Fibroblast of the aortic adventitia (primary cell): ENCODE measurements at regions not wholly inside any gene's neighbourhood (a gene's known extent, or its start where the extent isn't known, plus 50 kb on each side); places are given as distances from the start of the nearest gene placed in this dataset.

ENCODE experiments used
- DNase-seq: peaks from one replicate; pipeline ENCODE4 v3.0.0-alpha.2; 2010; ENCODE audit warnings: low read depth
- H3K4me3 ChIP-seq: 2 replicates; pipeline ENCODE4 v1.5.1; 2011; ENCODE audit warnings: low read depth, mild to moderate bottlenecking, control low read depth, low read length, moderate library complexity
- TF ChIP-seq, protein P1 (sequence below): IDR thresholded peaks from 2 replicates; pipeline ENCODE4 v1.5.1; 2011; ENCODE audit warnings: mild to moderate bottlenecking, low read length, control low read depth, inconsistent platforms; ENCODE audit not compliant: insufficient read depth

DNA sequence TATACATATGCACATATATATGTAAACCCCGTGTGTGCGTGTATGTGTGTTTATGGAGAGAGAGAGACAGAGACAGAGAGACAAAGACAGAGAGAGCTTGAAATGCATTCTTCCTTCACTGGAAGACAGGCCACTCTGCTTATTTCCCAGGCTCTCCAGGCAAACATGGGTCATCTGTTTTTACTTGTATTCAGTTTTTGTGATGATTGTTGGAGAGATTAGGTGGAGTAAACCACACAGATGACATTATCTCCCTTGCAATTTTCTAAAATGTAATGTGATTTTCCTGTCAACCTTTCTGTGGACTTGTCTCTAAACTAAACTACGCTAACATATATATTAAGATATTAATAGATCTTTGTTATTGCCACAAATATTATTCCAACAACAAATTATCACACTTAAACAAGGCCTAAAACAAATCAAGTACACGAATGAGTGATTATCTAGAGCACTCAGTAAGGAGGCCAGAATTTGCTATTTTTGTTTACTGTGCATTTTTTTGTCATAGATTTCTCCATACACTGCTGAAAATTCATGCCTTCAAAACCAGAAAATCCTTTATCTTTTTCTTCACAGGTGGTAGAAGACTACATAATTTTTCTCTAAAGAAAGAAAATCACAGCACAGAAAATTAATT lies 251.8 kb upstream of the SLIT2 start:
- H3K4me3 ChIP-seq = no peak overlapping the region
- TF ChIP-seq, protein P1, sequence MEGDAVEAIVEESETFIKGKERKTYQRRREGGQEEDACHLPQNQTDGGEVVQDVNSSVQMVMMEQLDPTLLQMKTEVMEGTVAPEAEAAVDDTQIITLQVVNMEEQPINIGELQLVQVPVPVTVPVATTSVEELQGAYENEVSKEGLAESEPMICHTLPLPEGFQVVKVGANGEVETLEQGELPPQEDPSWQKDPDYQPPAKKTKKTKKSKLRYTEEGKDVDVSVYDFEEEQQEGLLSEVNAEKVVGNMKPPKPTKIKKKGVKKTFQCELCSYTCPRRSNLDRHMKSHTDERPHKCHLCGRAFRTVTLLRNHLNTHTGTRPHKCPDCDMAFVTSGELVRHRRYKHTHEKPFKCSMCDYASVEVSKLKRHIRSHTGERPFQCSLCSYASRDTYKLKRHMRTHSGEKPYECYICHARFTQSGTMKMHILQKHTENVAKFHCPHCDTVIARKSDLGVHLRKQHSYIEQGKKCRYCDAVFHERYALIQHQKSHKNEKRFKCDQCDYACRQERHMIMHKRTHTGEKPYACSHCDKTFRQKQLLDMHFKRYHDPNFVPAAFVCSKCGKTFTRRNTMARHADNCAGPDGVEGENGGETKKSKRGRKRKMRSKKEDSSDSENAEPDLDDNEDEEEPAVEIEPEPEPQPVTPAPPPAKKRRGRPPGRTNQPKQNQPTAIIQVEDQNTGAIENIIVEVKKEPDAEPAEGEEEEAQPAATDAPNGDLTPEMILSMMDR = no peak
- DNase-seq = no peak

DNA sequence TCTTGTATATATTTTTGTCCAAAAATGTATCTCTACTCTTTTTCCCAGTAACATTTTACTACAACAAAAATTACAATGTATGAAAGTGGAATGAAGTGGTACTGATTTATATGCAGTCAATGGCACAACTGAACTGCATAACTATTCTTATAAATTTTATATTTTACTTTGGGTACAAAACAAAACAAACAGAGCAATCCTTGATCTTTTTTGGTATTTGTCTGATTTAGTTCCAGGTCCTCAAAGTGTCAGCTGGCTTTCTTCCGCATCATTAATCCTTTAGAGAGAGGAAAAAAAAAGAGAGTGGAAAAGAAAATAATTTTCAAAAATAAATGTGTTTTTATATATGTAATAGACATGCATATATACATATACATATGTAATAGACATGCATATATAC lies 252.4 kb upstream of the SLIT2 start:
- DNase-seq = no peak
- H3K4me3 ChIP-seq = no peak overlapping the region
- TF ChIP-seq, protein P1 = no peak

DNA sequence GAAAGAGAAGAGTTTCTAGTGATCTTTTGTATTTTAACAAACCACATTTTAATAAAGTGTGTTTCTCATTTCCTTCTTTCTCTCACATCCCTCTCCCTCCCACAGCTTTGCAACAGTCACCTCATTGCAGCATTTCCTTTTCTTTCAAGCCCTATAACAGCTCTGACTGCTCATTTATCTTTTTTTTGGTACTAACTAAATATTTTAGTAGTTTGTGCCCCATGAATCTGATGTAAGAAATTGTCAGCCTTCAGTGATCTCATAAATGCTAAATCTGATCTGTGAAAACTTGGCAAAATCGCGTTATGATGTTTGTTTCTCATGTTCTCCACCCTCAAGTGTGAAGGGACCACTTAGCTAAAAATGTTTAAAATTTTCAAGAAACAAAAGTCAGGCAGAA lies 258.5 kb upstream of the SLIT2 start:
- no peak overlapping the region for H3K4me3 ChIP-seq
- TF ChIP-seq, protein P1 = no peak
- DNase-seq = peak; percentile 65

DNA sequence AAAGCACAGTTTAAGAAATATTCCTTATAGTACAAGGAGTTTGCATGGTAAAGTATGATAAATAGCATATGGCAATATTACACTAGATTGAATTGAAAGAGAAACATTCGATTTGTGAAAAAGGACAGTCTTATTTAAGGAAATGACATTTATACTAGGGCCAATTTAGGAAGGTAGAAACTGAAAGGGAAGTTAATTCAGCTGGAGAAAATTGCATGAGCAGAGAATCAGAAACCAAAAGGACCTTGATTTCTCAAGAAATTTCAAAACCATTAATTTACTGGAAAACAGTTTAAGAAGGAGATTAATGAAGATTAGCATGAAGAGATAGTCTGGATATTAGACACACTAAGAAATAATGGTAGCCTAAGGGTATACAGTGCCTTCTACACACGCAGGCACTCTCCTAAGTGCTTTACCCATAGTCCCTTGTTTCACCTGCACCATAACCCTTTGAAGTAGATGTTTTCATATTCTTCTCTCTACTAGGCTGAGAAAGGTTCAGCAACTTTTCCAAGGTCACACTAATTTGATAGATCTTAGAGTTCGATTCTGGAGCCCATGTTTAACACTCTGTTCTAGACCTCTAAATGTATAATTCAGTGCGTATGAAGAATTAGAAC lies 259.1 kb upstream of the SLIT2 start:
- H3K4me3 ChIP-seq = no peak overlapping the region
- no peak for DNase-seq
- TF ChIP-seq, protein P1 = no peak

DNA sequence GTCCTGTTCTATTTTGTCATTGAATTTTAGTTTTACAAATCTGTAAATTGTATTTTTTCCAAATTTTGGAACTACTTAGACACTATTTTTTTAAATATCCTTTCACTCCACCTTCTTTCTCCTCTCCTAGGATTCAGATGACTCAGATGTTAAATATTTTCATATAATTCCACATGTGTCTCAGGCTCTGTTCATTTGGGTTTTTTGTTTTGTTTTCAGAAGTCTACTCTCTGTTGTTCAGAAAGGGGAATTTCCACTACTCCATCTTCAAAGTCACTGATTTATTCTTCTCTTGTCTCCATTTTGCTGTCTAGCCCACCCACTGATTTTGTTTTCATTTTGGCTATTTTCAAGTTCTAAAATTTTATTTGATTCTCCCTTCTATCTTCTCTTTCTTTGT lies 264.0 kb upstream of the SLIT2 start:
- TF ChIP-seq, protein P1 = no peak
- no peak overlapping the region for H3K4me3 ChIP-seq
- peak; percentile 69 for DNase-seq

DNA sequence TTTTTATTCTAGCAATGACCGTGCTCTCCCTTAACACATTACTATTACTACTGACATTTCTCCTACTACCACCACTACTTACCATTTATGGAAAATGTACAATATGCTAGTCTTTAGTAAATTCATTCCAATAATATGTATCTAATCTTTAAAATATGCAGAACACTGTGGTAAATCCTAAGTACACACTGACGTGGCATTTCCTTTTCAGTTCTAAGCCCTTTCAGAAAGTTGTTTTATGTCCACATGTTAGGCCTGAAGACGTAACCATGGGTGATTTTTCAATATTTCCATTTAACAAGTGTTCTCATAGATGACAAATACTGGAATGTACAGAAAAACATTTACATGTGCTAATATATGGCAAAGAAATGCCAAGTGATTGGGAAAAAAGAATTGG lies 268.6 kb upstream of the SLIT2 start:
- DNase-seq = peak; percentile 84
- TF ChIP-seq, protein P1 = no peak
- no peak overlapping the region for H3K4me3 ChIP-seq
